GM23338 (cell line): ENCODE measurements at regions not wholly inside any gene's neighbourhood (a gene's known extent, or its start where the extent isn't known, plus 50 kb on each side); places are given as distances from the start of the nearest gene placed in this dataset.

Experiments used
- ATAC-seq: fragments of 200-7000 bp; cut with Tn5 transposase; 3 replicates; pipeline ENCODE4 v1.9.1; 2020
- DNase-seq: peaks from one replicate; pipeline ENCODE4 v3.0.0-alpha.2; 2015; ENCODE audit warnings: low spot score
- H2AFZ ChIP-seq: fragments of 200-600 bp; sonication (generic); 2 replicates; pipeline ENCODE4 v1.8.0; 2016; ENCODE audit warnings: antibody characterized with exemption, mild to moderate bottlenecking, moderate library complexity
- H3F3A ChIP-seq: fragments of 200-600 bp; sonication (generic); replicated peaks from 2 replicates; pipeline ENCODE4 v1.8.0; 2017; ENCODE audit warnings: antibody characterized with exemption, mixed run types, low read depth
- H3K27ac ChIP-seq: fragments of 200-600 bp; sonication (generic); 2 replicates; pipeline ENCODE4 v1.6.1; 2016; ENCODE audit warnings: low read depth
- H3K27me3 ChIP-seq: fragments of 200-600 bp; sonication (generic); 2 replicates; pipeline ENCODE4 v1.8.0; 2016; ENCODE audit warnings: mild to moderate bottlenecking, mixed run types, moderate library complexity; ENCODE audit not compliant: insufficient read depth
- H3K36me3 ChIP-seq: fragments of 200-600 bp; sonication (generic); 2 replicates; pipeline ENCODE4 v1.8.0; 2016; ENCODE audit warnings: mild to moderate bottlenecking; ENCODE audit not compliant: insufficient read depth
- H3K4me1 ChIP-seq: fragments of 200-600 bp; sonication (generic); 2 replicates; pipeline ENCODE4 v1.8.0; 2016; ENCODE audit warnings: mild to moderate bottlenecking, moderate library complexity; ENCODE audit not compliant: insufficient read depth
- H3K4me2 ChIP-seq: fragments of 200-600 bp; sonication (generic); 2 replicates; pipeline ENCODE4 v1.7.1; 2017; ENCODE audit warnings: mixed run types
- H3K4me3 ChIP-seq: fragments of 200-600 bp; sonication (generic); 2 replicates; pipeline ENCODE4 v1.6.1; 2016; ENCODE audit warnings: mixed run types
- H3K79me2 ChIP-seq: fragments of 200-600 bp; sonication (generic); replicated peaks from 2 replicates; pipeline ENCODE4 v1.8.0; 2017; ENCODE audit warnings: mild to moderate bottlenecking; ENCODE audit not compliant: insufficient read depth
- H3K9me2 ChIP-seq: fragments of 200-600 bp; sonication (generic); 2 replicates; pipeline ENCODE4 v1.8.0; 2017; ENCODE audit not compliant: insufficient read depth
- H4K20me1 ChIP-seq: fragments of 200-600 bp; sonication (generic); replicated peaks from 2 replicates; pipeline ENCODE4 v1.8.0; 2017; ENCODE audit warnings: mild to moderate bottlenecking; ENCODE audit not compliant: insufficient read depth
- H3K27ac Mint-ChIP-seq: 2 replicates; pipeline ENCODE4 v1.8.0; 2020; ENCODE audit warnings: inconsistent platforms, mild to moderate bottlenecking, moderate library complexity, mixed read lengths
- H3K27me3 Mint-ChIP-seq: 3 replicates; pipeline ENCODE4 v1.8.0; 2022; ENCODE audit warnings: low read depth, mild to moderate bottlenecking, moderate library complexity, mixed read lengths, inconsistent platforms; ENCODE audit not compliant: insufficient read depth, poor library complexity
- H3K36me3 Mint-ChIP-seq: 3 replicates; pipeline ENCODE4 v1.8.0; 2021; ENCODE audit warnings: low read depth, mild to moderate bottlenecking, inconsistent platforms, moderate library complexity, mixed read lengths
- H3K4me1 Mint-ChIP-seq: 3 replicates; pipeline ENCODE4 v1.8.0; 2020; ENCODE audit warnings: mild to moderate bottlenecking, inconsistent platforms, mixed read lengths
- H3K4me3 Mint-ChIP-seq: 3 replicates; pipeline ENCODE4 v1.8.0; 2021; ENCODE audit warnings: moderate library complexity, mild to moderate bottlenecking, inconsistent platforms, mixed read lengths
- H3K9me3 Mint-ChIP-seq: 3 replicates; pipeline ENCODE4 v1.8.0; 2020; ENCODE audit warnings: moderate library complexity, mild to moderate bottlenecking, inconsistent platforms, mixed read lengths
- CREB1 ChIP-seq: fragments of 250-450 bp; sonication (Bioruptor Pico); IDR thresholded peaks from 2 replicates; pipeline ENCODE4 v1.5.0; 2020; ENCODE audit warnings: low read depth, mild to moderate bottlenecking, moderate library complexity
- EZH2 ChIP-seq: fragments of 200-600 bp; sonication (generic); IDR thresholded peaks from one replicate; pipeline ENCODE4 v1.8.0; 2017; ENCODE audit warnings: antibody characterized with exemption, mild to moderate bottlenecking, low read depth; ENCODE audit not compliant: unreplicated experiment
- EZH2phosphoT487 ChIP-seq: fragments of 200-600 bp; sonication (generic); IDR thresholded peaks from one replicate; pipeline ENCODE4 v1.8.1; 2018; ENCODE audit warnings: antibody characterized with exemption; ENCODE audit not compliant: unreplicated experiment
- JUNB ChIP-seq: IDR thresholded peaks from one replicate; pipeline ENCODE4 v1.6.1; 2016; ENCODE audit warnings: antibody characterized with exemption; ENCODE audit not compliant: unreplicated experiment
- NANOG ChIP-seq: IDR thresholded peaks from 2 replicates; pipeline ENCODE4 v1.6.1; 2016; ENCODE audit warnings: antibody characterized with exemption, borderline replicate concordance
- POLR2AphosphoS5 ChIP-seq: IDR thresholded peaks from 2 replicates; pipeline ENCODE4 v1.6.1; 2016; ENCODE audit warnings: antibody characterized with exemption, low read depth
- STAT1 ChIP-seq: IDR thresholded peaks from one replicate; pipeline ENCODE4 v1.6.1; 2016; ENCODE audit warnings: antibody characterized with exemption; ENCODE audit not compliant: unreplicated experiment
- ZNF114 ChIP-seq: fragments of 250-450 bp; sonication (Bioruptor Pico); IDR thresholded peaks from 2 replicates; pipeline ENCODE4 v1.5.0; 2020; ENCODE audit warnings: mild to moderate bottlenecking, moderate library complexity
- ZNF331 ChIP-seq: fragments of 250-450 bp; sonication (Bioruptor Pico); IDR thresholded peaks from 2 replicates; pipeline ENCODE4 v1.5.0; 2020; ENCODE audit warnings: low read depth, mild to moderate bottlenecking, moderate library complexity
- TF ChIP-seq, protein P1 (sequence below): IDR thresholded peaks from one replicate; pipeline ENCODE4 v1.6.1; 2018; ENCODE audit warnings: antibody characterized with exemption; ENCODE audit not compliant: unreplicated experiment
- TF ChIP-seq, protein P2 (sequence below): fragments of 250-450 bp; sonication (Bioruptor Pico); IDR thresholded peaks from 2 replicates; pipeline ENCODE4 v1.5.0; 2020; ENCODE audit warnings: mild to moderate bottlenecking, moderate library complexity
- TF ChIP-seq, protein P3 (sequence below): IDR thresholded peaks from 2 replicates; pipeline ENCODE4 v1.6.1; 2016; ENCODE audit warnings: antibody characterized with exemption

DNA sequence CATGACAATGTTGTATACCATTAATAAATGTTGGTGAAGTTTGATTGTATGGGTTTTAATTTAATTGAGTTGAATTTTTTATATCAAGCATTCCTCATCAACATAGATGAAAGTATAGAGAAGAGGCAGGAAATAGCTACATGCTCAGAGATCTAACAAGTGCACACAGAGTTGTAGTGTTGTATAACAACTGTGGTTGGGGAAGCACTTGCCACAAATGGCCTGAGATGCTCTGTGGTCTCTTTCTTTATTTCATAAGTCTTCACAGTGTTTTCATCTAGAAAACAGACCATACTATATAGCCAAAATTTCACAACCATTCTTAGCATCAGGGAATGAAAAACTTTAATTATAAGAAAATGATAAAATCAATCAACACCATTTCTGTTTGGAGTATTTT is 682.6 kb upstream of the NECTIN3 start:
- H3F3A ChIP-seq, result no peaks in the 10 kb centered on the region
- H3K9me2 ChIP-seq, result 0 out of 2 replicates have a peak, but pooled peaks cover 8% of the 10 kb centered on the region
- H3K27ac ChIP-seq, result no peak overlapping the region
- H3K27me3 ChIP-seq, result no peaks in the 10 kb centered on the region
- H3K27ac Mint-ChIP-seq, result no peak overlapping the region
- no peak overlapping the region for H3K4me3 ChIP-seq
- H3K36me3 ChIP-seq, result no peaks in the 10 kb centered on the region
- DNase-seq (no peak), ATAC-seq (no peak)
- no peaks in the 10 kb centered on the region for H3K79me2 ChIP-seq
- TF ChIP-seq, protein P1, sequence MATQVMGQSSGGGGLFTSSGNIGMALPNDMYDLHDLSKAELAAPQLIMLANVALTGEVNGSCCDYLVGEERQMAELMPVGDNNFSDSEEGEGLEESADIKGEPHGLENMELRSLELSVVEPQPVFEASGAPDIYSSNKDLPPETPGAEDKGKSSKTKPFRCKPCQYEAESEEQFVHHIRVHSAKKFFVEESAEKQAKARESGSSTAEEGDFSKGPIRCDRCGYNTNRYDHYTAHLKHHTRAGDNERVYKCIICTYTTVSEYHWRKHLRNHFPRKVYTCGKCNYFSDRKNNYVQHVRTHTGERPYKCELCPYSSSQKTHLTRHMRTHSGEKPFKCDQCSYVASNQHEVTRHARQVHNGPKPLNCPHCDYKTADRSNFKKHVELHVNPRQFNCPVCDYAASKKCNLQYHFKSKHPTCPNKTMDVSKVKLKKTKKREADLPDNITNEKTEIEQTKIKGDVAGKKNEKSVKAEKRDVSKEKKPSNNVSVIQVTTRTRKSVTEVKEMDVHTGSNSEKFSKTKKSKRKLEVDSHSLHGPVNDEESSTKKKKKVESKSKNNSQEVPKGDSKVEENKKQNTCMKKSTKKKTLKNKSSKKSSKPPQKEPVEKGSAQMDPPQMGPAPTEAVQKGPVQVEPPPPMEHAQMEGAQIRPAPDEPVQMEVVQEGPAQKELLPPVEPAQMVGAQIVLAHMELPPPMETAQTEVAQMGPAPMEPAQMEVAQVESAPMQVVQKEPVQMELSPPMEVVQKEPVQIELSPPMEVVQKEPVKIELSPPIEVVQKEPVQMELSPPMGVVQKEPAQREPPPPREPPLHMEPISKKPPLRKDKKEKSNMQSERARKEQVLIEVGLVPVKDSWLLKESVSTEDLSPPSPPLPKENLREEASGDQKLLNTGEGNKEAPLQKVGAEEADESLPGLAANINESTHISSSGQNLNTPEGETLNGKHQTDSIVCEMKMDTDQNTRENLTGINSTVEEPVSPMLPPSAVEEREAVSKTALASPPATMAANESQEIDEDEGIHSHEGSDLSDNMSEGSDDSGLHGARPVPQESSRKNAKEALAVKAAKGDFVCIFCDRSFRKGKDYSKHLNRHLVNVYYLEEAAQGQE, result no peak
- no peak for TF ChIP-seq STAT1
- TF ChIP-seq ZNF114 (CRISPR knock-in tag), result no peak
- no peak for TF ChIP-seq JUNB
- TF ChIP-seq, protein P2, sequence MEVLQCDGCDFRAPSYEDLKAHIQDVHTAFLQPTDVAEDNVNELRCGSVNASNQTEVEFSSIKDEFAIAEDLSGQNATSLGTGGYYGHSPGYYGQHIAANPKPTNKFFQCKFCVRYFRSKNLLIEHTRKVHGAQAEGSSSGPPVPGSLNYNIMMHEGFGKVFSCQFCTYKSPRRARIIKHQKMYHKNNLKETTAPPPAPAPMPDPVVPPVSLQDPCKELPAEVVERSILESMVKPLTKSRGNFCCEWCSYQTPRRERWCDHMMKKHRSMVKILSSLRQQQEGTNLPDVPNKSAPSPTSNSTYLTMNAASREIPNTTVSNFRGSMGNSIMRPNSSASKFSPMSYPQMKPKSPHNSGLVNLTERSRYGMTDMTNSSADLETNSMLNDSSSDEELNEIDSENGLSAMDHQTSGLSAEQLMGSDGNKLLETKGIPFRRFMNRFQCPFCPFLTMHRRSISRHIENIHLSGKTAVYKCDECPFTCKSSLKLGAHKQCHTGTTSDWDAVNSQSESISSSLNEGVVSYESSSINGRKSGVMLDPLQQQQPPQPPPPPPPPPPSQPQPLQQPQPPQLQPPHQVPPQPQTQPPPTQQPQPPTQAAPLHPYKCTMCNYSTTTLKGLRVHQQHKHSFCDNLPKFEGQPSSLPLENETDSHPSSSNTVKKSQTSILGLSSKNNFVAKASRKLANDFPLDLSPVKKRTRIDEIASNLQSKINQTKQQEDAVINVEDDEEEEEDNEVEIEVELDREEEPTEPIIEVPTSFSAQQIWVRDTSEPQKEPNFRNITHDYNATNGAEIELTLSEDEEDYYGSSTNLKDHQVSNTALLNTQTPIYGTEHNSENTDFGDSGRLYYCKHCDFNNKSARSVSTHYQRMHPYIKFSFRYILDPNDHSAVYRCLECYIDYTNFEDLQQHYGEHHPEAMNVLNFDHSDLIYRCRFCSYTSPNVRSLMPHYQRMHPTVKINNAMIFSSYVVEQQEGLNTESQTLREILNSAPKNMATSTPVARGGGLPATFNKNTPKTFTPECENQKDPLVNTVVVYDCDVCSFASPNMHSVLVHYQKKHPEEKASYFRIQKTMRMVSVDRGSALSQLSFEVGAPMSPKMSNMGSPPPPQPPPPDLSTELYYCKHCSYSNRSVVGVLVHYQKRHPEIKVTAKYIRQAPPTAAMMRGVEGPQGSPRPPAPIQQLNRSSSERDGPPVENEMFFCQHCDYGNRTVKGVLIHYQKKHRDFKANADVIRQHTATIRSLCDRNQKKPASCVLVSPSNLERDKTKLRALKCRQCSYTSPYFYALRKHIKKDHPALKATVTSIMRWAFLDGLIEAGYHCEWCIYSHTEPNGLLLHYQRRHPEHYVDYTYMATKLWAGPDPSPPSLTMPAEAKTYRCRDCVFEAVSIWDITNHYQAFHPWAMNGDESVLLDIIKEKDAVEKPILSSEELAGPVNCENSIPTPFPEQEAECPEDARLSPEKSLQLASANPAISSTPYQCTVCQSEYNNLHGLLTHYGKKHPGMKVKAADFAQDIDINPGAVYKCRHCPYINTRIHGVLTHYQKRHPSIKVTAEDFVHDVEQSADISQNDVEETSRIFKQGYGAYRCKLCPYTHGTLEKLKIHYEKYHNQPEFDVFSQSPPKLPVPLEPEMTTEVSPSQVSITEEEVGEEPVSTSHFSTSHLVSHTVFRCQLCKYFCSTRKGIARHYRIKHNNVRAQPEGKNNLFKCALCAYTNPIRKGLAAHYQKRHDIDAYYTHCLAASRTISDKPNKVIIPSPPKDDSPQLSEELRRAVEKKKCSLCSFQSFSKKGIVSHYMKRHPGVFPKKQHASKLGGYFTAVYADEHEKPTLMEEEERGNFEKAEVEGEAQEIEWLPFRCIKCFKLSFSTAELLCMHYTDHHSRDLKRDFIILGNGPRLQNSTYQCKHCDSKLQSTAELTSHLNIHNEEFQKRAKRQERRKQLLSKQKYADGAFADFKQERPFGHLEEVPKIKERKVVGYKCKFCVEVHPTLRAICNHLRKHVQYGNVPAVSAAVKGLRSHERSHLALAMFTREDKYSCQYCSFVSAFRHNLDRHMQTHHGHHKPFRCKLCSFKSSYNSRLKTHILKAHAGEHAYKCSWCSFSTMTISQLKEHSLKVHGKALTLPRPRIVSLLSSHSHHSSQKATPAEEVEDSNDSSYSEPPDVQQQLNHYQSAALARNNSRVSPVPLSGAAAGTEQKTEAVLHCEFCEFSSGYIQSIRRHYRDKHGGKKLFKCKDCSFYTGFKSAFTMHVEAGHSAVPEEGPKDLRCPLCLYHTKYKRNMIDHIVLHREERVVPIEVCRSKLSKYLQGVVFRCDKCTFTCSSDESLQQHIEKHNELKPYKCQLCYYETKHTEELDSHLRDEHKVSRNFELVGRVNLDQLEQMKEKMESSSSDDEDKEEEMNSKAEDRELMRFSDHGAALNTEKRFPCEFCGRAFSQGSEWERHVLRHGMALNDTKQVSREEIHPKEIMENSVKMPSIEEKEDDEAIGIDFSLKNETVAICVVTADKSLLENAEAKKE (CRISPR knock-in tag), result no peak
- TF ChIP-seq, protein P3, sequence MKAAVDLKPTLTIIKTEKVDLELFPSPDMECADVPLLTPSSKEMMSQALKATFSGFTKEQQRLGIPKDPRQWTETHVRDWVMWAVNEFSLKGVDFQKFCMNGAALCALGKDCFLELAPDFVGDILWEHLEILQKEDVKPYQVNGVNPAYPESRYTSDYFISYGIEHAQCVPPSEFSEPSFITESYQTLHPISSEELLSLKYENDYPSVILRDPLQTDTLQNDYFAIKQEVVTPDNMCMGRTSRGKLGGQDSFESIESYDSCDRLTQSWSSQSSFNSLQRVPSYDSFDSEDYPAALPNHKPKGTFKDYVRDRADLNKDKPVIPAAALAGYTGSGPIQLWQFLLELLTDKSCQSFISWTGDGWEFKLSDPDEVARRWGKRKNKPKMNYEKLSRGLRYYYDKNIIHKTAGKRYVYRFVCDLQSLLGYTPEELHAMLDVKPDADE, result no peak
- no peak for TF ChIP-seq NANOG
- no peak for TF ChIP-seq POLR2AphosphoS5
- no peak for TF ChIP-seq ZNF331 (CRISPR knock-in tag)
- no peak for TF ChIP-seq CREB1 (CRISPR knock-in tag)
- no peak for TF ChIP-seq EZH2
- TF ChIP-seq EZH2phosphoT487, result no peak
- H3K4me1 Mint-ChIP-seq, result peaks cover 26% of the 10 kb centered on the region
- no peaks in the 10 kb centered on the region for H3K36me3 Mint-ChIP-seq
- H4K20me1 ChIP-seq, result no peaks in the 10 kb centered on the region
- no peaks in the 10 kb centered on the region for H3K9me3 Mint-ChIP-seq
- H2AFZ ChIP-seq, result no peak overlapping the region
- no peak overlapping the region for H3K4me3 Mint-ChIP-seq
- H3K27me3 Mint-ChIP-seq, result no peaks in the 10 kb centered on the region
- no peak overlapping the region for H3K4me2 ChIP-seq
- peaks cover 26% of the 10 kb centered on the region for H3K4me1 ChIP-seq
